Adipocyte (in vitro differentiated cells): ENCODE measurements at regions not wholly inside any gene's neighbourhood (a gene's known extent, or its start where the extent isn't known, plus 50 kb on each side); places are given as distances from the start of the nearest gene placed in this dataset.

Experiments
- DNase-seq: peaks from one replicate; pipeline ENCODE4 v3.0.0-alpha.2; 2015; ENCODE audit warnings: low read depth
- H3K27me3 ChIP-seq: replicated peaks from 2 replicates; pipeline ENCODE4 v1.7.0; 2013; ENCODE audit warnings: mild to moderate bottlenecking, low read length, moderate library complexity; ENCODE audit not compliant: control insufficient read depth, insufficient read depth
- H3K36me3 ChIP-seq: 2 replicates; pipeline ENCODE4 v1.7.0; 2013; ENCODE audit warnings: low read length, mild to moderate bottlenecking, moderate library complexity; ENCODE audit not compliant: control insufficient read depth, insufficient read depth, severe bottlenecking
- H3K4me1 ChIP-seq: 2 replicates; pipeline ENCODE4 v1.7.0; 2013; ENCODE audit warnings: mild to moderate bottlenecking, low read length, moderate library complexity; ENCODE audit not compliant: control insufficient read depth, insufficient read depth
- H3K4me3 ChIP-seq: 2 replicates; pipeline ENCODE4 v1.7.0; 2013; ENCODE audit warnings: mild to moderate bottlenecking, low read length, moderate library complexity
- H3K9ac ChIP-seq: 2 replicates; pipeline ENCODE4 v1.7.0; 2013; ENCODE audit warnings: mild to moderate bottlenecking, low read length, moderate library complexity
- H3K9me3 ChIP-seq: 2 replicates; pipeline ENCODE4 v1.7.0; 2013; ENCODE audit warnings: mild to moderate bottlenecking, low read length, moderate library complexity; ENCODE audit not compliant: control insufficient read depth

DNA sequence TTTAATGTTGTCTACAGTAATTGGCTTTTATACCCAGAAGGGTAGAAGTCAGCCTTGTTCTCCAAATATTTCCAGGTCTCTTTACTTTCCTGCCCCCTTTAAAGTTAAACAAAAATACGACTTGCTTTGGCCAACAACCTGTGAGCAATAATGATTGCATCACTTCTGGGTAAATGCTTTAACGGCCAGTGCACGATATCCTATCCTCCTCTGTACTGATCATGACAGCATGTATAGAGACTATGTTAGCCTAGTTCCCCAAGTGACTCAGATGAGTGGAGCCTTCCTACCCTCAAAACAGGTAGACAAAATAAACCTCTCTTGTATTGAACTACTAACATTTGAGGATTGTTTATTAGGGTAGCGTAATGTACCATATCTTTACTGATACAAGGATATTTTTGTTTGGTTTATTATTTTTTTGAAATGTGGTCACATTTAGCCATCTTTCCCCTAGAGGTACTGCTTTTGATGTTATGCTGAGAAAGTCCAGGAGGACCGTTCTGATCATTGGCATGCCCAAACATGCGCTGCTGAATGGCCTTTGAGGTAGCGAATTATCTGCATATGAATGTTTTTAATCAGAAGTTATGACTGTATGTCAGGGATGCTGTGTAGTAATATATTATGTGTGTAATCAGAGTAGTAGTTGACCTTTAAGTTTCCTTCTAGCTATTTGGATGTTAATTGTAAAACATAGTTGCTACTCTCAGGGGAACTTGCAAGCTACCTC lies 262.6 kb upstream of the DCC start:
- no peak overlapping the region for H3K4me3 ChIP-seq
- no peak overlapping the region for H3K9ac ChIP-seq
- no peaks in the 10 kb centered on the region for H3K27me3 ChIP-seq
- H3K36me3 ChIP-seq, result no peaks in the 10 kb centered on the region
- H3K9me3 ChIP-seq, result no peaks in the 10 kb centered on the region
- no peaks in the 10 kb centered on the region for H3K4me1 ChIP-seq
- DNase-seq, result no peak

DNA sequence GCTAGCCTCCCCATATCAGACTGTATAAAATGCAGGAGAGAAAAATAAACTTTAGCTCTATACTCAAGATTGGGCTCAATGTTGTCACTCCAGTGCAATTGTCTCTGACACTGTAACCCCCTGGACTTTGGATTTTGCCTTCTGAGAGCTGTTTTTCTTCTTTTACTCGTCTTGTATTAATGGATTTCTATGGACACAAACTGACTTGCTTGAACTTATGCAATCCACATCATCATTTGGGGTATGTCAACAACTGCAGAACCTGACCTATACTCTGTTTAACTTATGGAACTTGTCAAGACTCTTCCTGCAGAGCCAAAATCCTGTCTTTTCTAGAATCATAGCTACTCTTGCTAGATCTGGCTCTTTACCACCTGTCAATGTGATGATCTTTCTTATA lies 257.8 kb upstream of the DCC start:
- H3K36me3 ChIP-seq, result no peaks in the 10 kb centered on the region
- no peak for DNase-seq
- H3K9me3 ChIP-seq, result peaks cover 5% of the 10 kb centered on the region
- H3K4me3 ChIP-seq, result no peak overlapping the region
- H3K27me3 ChIP-seq, result no peaks in the 10 kb centered on the region
- H3K4me1 ChIP-seq, result no peaks in the 10 kb centered on the region
- H3K9ac ChIP-seq, result no peak overlapping the region

DNA sequence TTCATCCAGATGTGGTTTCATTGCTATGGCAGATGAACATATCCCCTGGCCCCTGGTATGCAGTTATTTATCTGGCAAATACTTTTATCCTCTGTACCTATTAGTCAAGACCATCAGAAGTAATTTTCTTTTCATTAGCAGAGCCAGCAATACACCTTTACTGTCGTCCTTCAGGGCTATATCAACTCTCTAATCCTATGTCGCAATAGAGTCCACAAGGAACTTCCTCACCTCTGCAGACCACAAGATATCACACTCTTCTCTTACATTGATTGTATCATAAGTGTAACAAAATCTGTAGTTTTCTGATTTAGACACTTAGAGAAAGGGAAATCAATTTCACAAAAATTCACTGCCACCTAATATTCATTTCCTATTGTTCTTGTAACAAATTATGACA lies 252.9 kb upstream of the DCC start:
- no peaks in the 10 kb centered on the region for H3K36me3 ChIP-seq
- no peak overlapping the region for H3K9ac ChIP-seq
- H3K4me1 ChIP-seq, result no peaks in the 10 kb centered on the region
- DNase-seq, result no peak
- H3K9me3 ChIP-seq, result peaks cover 5% of the 10 kb centered on the region
- H3K4me3 ChIP-seq, result no peak overlapping the region
- no peaks in the 10 kb centered on the region for H3K27me3 ChIP-seq

DNA sequence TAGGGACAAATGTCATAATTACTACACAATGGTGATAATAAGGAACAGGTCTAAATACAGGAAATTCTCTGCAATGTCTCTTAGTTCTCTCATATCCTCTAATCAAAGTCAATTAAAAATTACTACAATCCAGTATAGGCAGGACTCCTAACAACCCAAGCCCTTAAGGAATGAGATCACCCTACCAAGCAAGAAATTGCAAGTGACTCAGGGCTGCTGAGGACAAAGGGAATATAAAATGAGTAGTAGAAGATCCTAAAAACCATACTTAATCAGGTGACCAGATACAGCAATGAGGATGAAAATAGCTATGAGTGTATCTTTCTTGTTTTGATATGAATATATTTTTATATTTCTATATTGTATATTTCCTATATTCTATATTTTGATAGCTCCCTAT lies 250.0 kb upstream of the DCC start:
- no peaks in the 10 kb centered on the region for H3K4me1 ChIP-seq
- H3K27me3 ChIP-seq, result no peaks in the 10 kb centered on the region
- no peak overlapping the region for H3K9ac ChIP-seq
- no peaks in the 10 kb centered on the region for H3K36me3 ChIP-seq
- no peaks in the 10 kb centered on the region for H3K9me3 ChIP-seq
- H3K4me3 ChIP-seq, result no peak overlapping the region
- DNase-seq, result no peak

DNA sequence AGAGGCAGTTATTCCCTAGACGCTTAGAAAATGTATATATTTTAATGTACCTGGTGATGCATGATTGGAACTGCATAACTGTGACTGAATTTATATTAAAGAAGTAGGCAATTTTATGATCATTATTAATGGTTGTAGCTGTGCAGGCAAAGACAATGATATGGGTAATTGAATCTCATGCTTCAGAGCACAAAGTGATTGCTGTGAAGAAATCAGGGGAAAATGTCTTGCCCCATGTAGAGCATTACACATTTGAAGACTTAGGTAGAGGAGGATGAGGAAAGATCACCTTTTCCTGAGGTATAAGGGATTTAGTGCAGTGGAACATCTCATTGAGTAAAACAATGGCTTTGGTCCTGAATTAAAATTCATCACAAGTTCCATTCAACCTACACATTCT lies 246.8 kb upstream of the DCC start:
- H3K36me3 ChIP-seq, result no peaks in the 10 kb centered on the region
- H3K9me3 ChIP-seq, result no peaks in the 10 kb centered on the region
- H3K9ac ChIP-seq, result no peak overlapping the region
- no peaks in the 10 kb centered on the region for H3K4me1 ChIP-seq
- no peak for DNase-seq
- H3K27me3 ChIP-seq, result no peaks in the 10 kb centered on the region
- no peak overlapping the region for H3K4me3 ChIP-seq

- Histone ChIP-seq H3K4me3 (no peak overlapping the region), H3K4me1 (no peaks in the 10 kb centered on the region), H3K9me3 (no peaks in the 10 kb centered on the region), H3K27me3 (no peaks in the 10 kb centered on the region), H3K9ac (no peak overlapping the region), H3K36me3 (no peaks in the 10 kb centered on the region)
- no peak for DNase-seq
Measured at GRCh38 chr18:52118684-52119083, 221.3 kb upstream of the DCC start.

GRCh38 chr18:52130624-52131301 lies 209.2 kb upstream of the DCC start:
- peaks cover 5% of the 10 kb centered on the region for H3K9me3 ChIP-seq
- H3K4me1 ChIP-seq, result no peaks in the 10 kb centered on the region
- no peaks in the 10 kb centered on the region for H3K27me3 ChIP-seq
- no peak overlapping the region for H3K4me3 ChIP-seq
- H3K9ac ChIP-seq, result no peak overlapping the region
- H3K36me3 ChIP-seq, result no peaks in the 10 kb centered on the region
- DNase-seq, result no peak

DNA sequence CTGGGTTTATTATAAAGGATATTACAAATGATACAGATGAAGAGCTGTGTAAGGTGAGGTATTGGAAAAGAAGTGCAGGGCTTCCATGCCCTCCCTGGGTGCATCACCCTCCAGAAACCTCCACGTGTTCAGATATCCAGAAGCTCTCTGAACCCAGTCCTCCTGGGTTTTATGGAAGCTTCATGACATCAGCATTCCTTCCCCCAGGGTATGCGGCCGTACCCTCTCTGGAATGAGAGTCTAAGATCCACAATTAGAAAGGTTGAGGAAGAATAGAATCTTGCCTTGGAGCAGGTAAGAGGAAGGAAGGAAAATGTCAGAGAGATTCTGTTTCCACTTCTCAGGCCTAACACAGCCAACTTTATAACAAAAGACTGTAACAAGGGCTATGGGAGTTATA lies 208.2 kb upstream of the DCC start:
- H3K36me3 ChIP-seq, result no peaks in the 10 kb centered on the region
- peaks cover 9% of the 10 kb centered on the region for H3K9me3 ChIP-seq
- H3K9ac ChIP-seq, result no peak overlapping the region
- no peaks in the 10 kb centered on the region for H3K4me1 ChIP-seq
- no peaks in the 10 kb centered on the region for H3K27me3 ChIP-seq
- H3K4me3 ChIP-seq, result no peak overlapping the region
- no peak for DNase-seq

- H3K4me3 ChIP-seq, result no peak overlapping the region
- no peak overlapping the region for H3K9ac ChIP-seq
- H3K4me1 ChIP-seq, result no peaks in the 10 kb centered on the region
- no peaks in the 10 kb centered on the region for H3K27me3 ChIP-seq
- DNase-seq, result no peak
- peaks cover 9% of the 10 kb centered on the region for H3K9me3 ChIP-seq
- H3K36me3 ChIP-seq, result no peaks in the 10 kb centered on the region
Measured at GRCh38 chr18:52136532-52136931, 203.5 kb upstream of the DCC start.

- no peaks in the 10 kb centered on the region for H3K27me3 ChIP-seq
- H3K36me3 ChIP-seq, result no peaks in the 10 kb centered on the region
- DNase-seq, result no peak
- no peaks in the 10 kb centered on the region for H3K4me1 ChIP-seq
- no peak overlapping the region for H3K4me3 ChIP-seq
- H3K9ac ChIP-seq, result no peak overlapping the region
- peaks cover 6% of the 10 kb centered on the region for H3K9me3 ChIP-seq
Measured at GRCh38 chr18:52140986-52141385, 199.0 kb upstream of the DCC start.

- no peak for DNase-seq
- Histone ChIP-seq H3K36me3 (no peaks in the 10 kb centered on the region), H3K4me1 (no peaks in the 10 kb centered on the region), H3K9ac (no peak overlapping the region), H3K4me3 (no peak overlapping the region), H3K27me3 (no peaks in the 10 kb centered on the region), H3K9me3 (peaks cover 8% of the 10 kb centered on the region)
Measured at GRCh38 chr18:52150050-52150449, 189.9 kb upstream of the DCC start.

DNA sequence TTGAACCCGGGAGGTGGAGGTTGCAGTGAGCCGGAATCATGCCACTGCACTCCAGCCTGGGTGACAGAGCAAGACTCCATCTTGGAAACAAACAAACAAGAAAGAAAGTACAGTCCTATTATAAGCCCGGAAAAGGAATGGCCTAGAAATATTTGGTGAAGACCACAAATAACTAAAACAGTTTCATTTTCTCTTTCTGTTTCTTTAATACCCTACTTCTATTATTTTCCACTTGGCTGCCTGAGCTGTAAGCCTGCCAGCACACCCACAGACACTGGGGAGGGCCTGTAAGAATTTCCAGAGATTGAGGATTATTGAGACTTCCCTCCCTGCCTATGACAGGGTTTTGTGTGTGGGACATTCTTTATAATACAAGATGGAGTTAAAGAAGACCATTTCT lies 188.0 kb upstream of the DCC start:
- no peaks in the 10 kb centered on the region for H3K36me3 ChIP-seq
- no peak overlapping the region for H3K9ac ChIP-seq
- peak; percentile 0 for DNase-seq
- H3K9me3 ChIP-seq, result peaks cover 6% of the 10 kb centered on the region
- no peaks in the 10 kb centered on the region for H3K4me1 ChIP-seq
- H3K27me3 ChIP-seq, result no peaks in the 10 kb centered on the region
- H3K4me3 ChIP-seq, result no peak overlapping the region
